B cell (primary cell): ENCODE measurements at regions not wholly inside any gene's neighbourhood (a gene's known extent, or its start where the extent isn't known, plus 50 kb on each side); places are given as distances from the start of the nearest gene placed in this dataset.

ENCODE experiments used
- ATAC-seq: fragments of 200-7000 bp; cut with Tn5 transposase; one replicate; pipeline ENCODE4 v1.10.0; 2021; ENCODE audit warnings: low read depth, mild to moderate bottlenecking, moderate number of reproducible peaks, moderate library complexity
- CTCF ChIA-PET: fragments of 350-600 bp; sonication (Branson Sonifier 250); formaldehyde crosslinking; loops from one replicate; lab custom pipeline; 2021; ENCODE audit warnings: antibody characterized with exemption, inconsistent platforms; lab: Charles Lee
- POLR2A ChIA-PET: fragments of 350-600 bp; sonication (Branson Sonifier 250); formaldehyde crosslinking; loops from one replicate; lab custom pipeline; 2021; ENCODE audit warnings: antibody characterized with exemption; lab: Charles Lee
- DNase-seq: peaks from one replicate; pipeline ENCODE4 v3.0.0; 2013
- H2AFZ ChIP-seq: 2 replicates; pipeline ENCODE4 v1.6.1; 2012; ENCODE audit warnings: mild to moderate bottlenecking, low read depth, low read length; ENCODE audit not compliant: insufficient read depth, poor library complexity, severe bottlenecking
- H3K27ac ChIP-seq, 2 donors: 1 replicate in 1 of 2; 2 replicates in 1 of 2; pipeline ENCODE4 v1.5.1; 2012 to 2013; ENCODE audit warnings: low read length in 2 of 2, mild to moderate bottlenecking in 2 of 2, moderate library complexity in 1 of 2
- H3K27me3 ChIP-seq, 4 experiments: fragments of 200-600 bp in 1 of 4; sonication (generic) in 1 of 4; replicated peaks in 1 of 4; 1 replicate in 2 of 4; 2 replicates in 2 of 4; pipeline versions ENCODE4 v1.6.1 to v1.7.0; 2013 to 2016; ENCODE audit warnings: low read length in 3 of 4, mild to moderate bottlenecking in 2 of 4, mixed read lengths in 1 of 4, moderate library complexity in 1 of 4; ENCODE audit not compliant: insufficient read depth in 4 of 4, control insufficient read depth in 3 of 4; ENCODE audit errors: control extremely low read depth in 1 of 4
- H3K36me3 ChIP-seq, 2 experiments: replicated peaks in 1 of 2; 1 replicate in 1 of 2; 2 replicates in 1 of 2; pipeline versions ENCODE4 v1.6.1 to v1.7.1; 2013; ENCODE audit warnings: low read length in 1 of 2; ENCODE audit not compliant: insufficient read depth in 2 of 2, control insufficient read depth in 1 of 2; ENCODE audit errors: control extremely low read depth in 1 of 2, extremely low read depth in 1 of 2
- H3K4me1 ChIP-seq, 2 donors: fragments of 200-600 bp in 1 of 2; sonication (generic) in 1 of 2; 1 replicate in 1 of 2; 2 replicates in 1 of 2; pipeline versions ENCODE4 v1.5.1 to v1.6.1; 2013 to 2017; ENCODE audit warnings: low read length in 2 of 2; ENCODE audit not compliant: control insufficient read depth in 2 of 2, insufficient read depth in 2 of 2
- H3K4me2 ChIP-seq: replicated peaks from 2 replicates; pipeline ENCODE3; 2012; ENCODE audit warnings: mild to moderate bottlenecking, low read depth, low read length; ENCODE audit not compliant: poor library complexity, severe bottlenecking
- H3K4me3 ChIP-seq, 5 experiments: fragments of 200-600 bp in 1 of 5; sonication (generic) in 1 of 5; 1 replicate in 3 of 5; 2 replicates in 2 of 5; pipeline versions ENCODE4 v1.5.1 to v1.7.0; 2011 to 2016; ENCODE audit warnings: low read length in 4 of 5, mild to moderate bottlenecking in 4 of 5, low read depth in 2 of 5, control low read depth in 1 of 5, moderate library complexity in 1 of 5; ENCODE audit not compliant: insufficient read depth in 1 of 5; ENCODE audit errors: control extremely low read depth in 1 of 5, extremely low read depth in 1 of 5
- H3K79me2 ChIP-seq: fragments of 200-600 bp; sonication (generic); one replicate; pipeline ENCODE4 v1.6.0; 2016; ENCODE audit warnings: low read length; ENCODE audit not compliant: control insufficient read depth, insufficient read depth
- H3K9ac ChIP-seq: fragments of 200-600 bp; sonication (generic); 2 replicates; pipeline ENCODE4 v1.6.1; 2017; ENCODE audit warnings: mild to moderate bottlenecking, low read length, moderate library complexity
- H3K9me3 ChIP-seq, 3 donors: one replicate each; pipeline versions ENCODE4 v1.6.1 to v1.7.1; 2013; ENCODE audit warnings: low read length in 2 of 3; ENCODE audit not compliant: control insufficient read depth in 2 of 3, insufficient read depth in 1 of 3; ENCODE audit errors: control extremely low read depth in 1 of 3
- H4K20me1 ChIP-seq: 2 replicates; pipeline ENCODE4 v1.6.0; 2012; ENCODE audit warnings: mild to moderate bottlenecking, low read length; ENCODE audit not compliant: insufficient read depth, control insufficient read depth, poor library complexity, severe bottlenecking
- H3K27ac Mint-ChIP-seq: one replicate; pipeline ENCODE4 v1.8.0; 2021; ENCODE audit warnings: mixed read lengths
- H3K27me3 Mint-ChIP-seq: one replicate; pipeline ENCODE4 v1.8.0; 2021; ENCODE audit warnings: mixed read lengths
- H3K4me1 Mint-ChIP-seq: one replicate; pipeline ENCODE4 v1.8.0; 2021; ENCODE audit warnings: mixed read lengths
- H3K4me3 Mint-ChIP-seq: one replicate; pipeline ENCODE4 v1.8.0; 2021; ENCODE audit warnings: mixed read lengths
- H3K9me3 Mint-ChIP-seq: one replicate; pipeline ENCODE4 v1.8.0; 2022; ENCODE audit warnings: mixed read lengths; ENCODE audit not compliant: insufficient read depth
- CTCF ChIP-seq: fragments of 200-600 bp; IDR thresholded peaks from one replicate; pipeline ENCODE4 v1.8.0; 2022; ENCODE audit warnings: antibody characterized with exemption, mild to moderate bottlenecking
- EZH2 ChIP-seq: IDR thresholded peaks from 2 replicates; pipeline ENCODE4 v1.6.1; 2012; ENCODE audit warnings: borderline replicate concordance, low read depth, mild to moderate bottlenecking, moderate library complexity, low read length; ENCODE audit not compliant: insufficient read depth, poor library complexity, severe bottlenecking
- WGBS: methylation state at CpG from one replicate; pipeline ENCODE4 v1.1.5; 2013; ENCODE audit warnings: missing lambda C conversion rate; ENCODE audit not compliant: insufficient coverage; 5-methylcytosine and 5-hydroxymethylcytosine counted together
- intact Hi-C: fragments of 100-400 bp; cut with micrococcal nuclease; formaldehyde crosslinking; loops from one replicate; pipeline ENCODE4 v1.10.0; 2022

DNA sequence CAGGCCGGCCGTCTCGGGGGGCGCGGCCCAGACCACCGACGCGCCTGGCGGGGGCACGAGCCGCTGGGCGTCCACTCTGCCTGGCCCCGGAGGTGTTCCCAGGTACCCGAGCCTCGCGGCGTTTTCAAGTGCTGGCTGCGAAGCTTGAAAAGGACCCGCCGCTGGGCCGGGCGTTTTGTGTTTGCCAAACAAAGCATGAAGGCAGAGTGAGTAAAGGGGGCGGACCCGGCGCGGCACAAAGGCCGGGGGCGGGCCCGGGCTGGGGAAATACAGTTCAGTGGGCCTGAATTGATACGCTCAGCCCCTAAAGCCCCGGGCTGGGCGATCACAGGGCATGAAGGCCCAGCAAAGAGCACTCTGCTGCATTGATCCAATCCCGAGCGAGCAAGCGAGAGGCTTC lies 65.4 kb downstream of the SOX3 start:
- no peaks in the 10 kb centered on the region for H3K27me3 ChIP-seq
- no peaks in the 10 kb centered on the region for H3K79me2 ChIP-seq
- H2AFZ ChIP-seq, result no peak overlapping the region
- POLR2A ChIA-PET, result no interaction called here
- H3K4me1 ChIP-seq, result no peaks in the 10 kb centered on the region
- no peak overlapping the region for H3K4me2 ChIP-seq
- H3K27ac Mint-ChIP-seq, result no peak overlapping the region
- no peaks in the 10 kb centered on the region for H4K20me1 ChIP-seq
- DNase-seq (no peak), ATAC-seq (no peak)
- H3K4me1 Mint-ChIP-seq, result no peaks in the 10 kb centered on the region
- peaks cover 3% of the 10 kb centered on the region for H3K27me3 Mint-ChIP-seq
- WGBS, result 5% methylated on average over 31 of the region's 35 CpGs
- TF ChIP-seq CTCF (no peak), EZH2 (no peak)
- intact Hi-C loops, result no loop called here
- no peaks in the 10 kb centered on the region for H3K9me3 Mint-ChIP-seq
- H3K9me3 ChIP-seq, result peaks cover 0 to 6% (median 0%) of the 10 kb centered on the region in 3 donors
- no peaks in the 10 kb centered on the region for H3K36me3 ChIP-seq
- no peak overlapping the region for H3K4me3 Mint-ChIP-seq
- H3K9ac ChIP-seq, result no peak overlapping the region
- CTCF ChIA-PET, result no interaction called here
- no peak overlapping the region for H3K4me3 ChIP-seq
- no peak overlapping the region for H3K27ac ChIP-seq

GRCh38 chrX:140434347-140434746 lies 70.5 kb downstream of the SOX3 start:
- no peak overlapping the region for H3K4me3 ChIP-seq
- H2AFZ ChIP-seq, result no peak overlapping the region
- H3K4me2 ChIP-seq, result no peak overlapping the region
- H3K4me3 Mint-ChIP-seq, result no peak overlapping the region
- H3K27me3 Mint-ChIP-seq, result peaks cover 3% of the 10 kb centered on the region
- no peak for ATAC-seq
- H3K9me3 Mint-ChIP-seq, result no peaks in the 10 kb centered on the region
- no peaks in the 10 kb centered on the region for H3K79me2 ChIP-seq
- CTCF ChIA-PET, result no interaction called here
- 55% methylated on average over 1 of the region's 2 CpGs for WGBS
- no peak overlapping the region for H3K9ac ChIP-seq
- DNase-seq, result no peak
- TF ChIP-seq CTCF (no peak), EZH2 (no peak)
- H3K27ac Mint-ChIP-seq, result no peak overlapping the region
- POLR2A ChIA-PET, result no interaction called here
- H3K27me3 ChIP-seq, result no peaks in the 10 kb centered on the region
- no peaks in the 10 kb centered on the region for H3K36me3 ChIP-seq
- intact Hi-C loops, result no loop called here
- H4K20me1 ChIP-seq, result no peaks in the 10 kb centered on the region
- H3K27ac ChIP-seq, result no peak overlapping the region
- no peaks in the 10 kb centered on the region for H3K9me3 ChIP-seq
- no peaks in the 10 kb centered on the region for H3K4me1 ChIP-seq
- no peaks in the 10 kb centered on the region for H3K4me1 Mint-ChIP-seq
